ENCODE measurements at regions not wholly inside any gene's neighbourhood (a gene's known extent, or its start where the extent isn't known, plus 50 kb on each side); places are given as distances from the start of the nearest gene placed in this dataset.

- TF ChIP-seq BRD4 (IDR thresholded peaks at IDR 0.05), result no peak
- TF ChIP-seq MAFK (IDR thresholded peaks at IDR 0.05; ENCODE audit: low read length), result no peak
- TF ChIP-seq ZNF124 (CRISPR knock-in tag; IDR thresholded peaks at IDR 0.05), result no peak
- TF ChIP-seq RAD21 (CRISPR knock-in tag; conservative IDR thresholded peaks at IDR 0.05 in 1 of 2, IDR thresholded peaks at IDR 0.05 in 1 of 2), result no peak
- TF ChIP-seq TFAM (CRISPR knock-in tag; conservative IDR thresholded peaks at IDR 0.05), result no peak
- TF ChIP-seq HNRNPUL1 (IDR thresholded peaks at IDR 0.05; ENCODE audit: low read length), result no peak
Measured at GRCh38 chr22:36084717-36085116, 56.1 kb upstream of the RBFOX2 start.

Data from K562 (cell line).